ENCODE measurements at regions not wholly inside any gene's neighbourhood (a gene's known extent, or its start where the extent isn't known, plus 50 kb on each side); places are given as distances from the start of the nearest gene placed in this dataset.

DNA sequence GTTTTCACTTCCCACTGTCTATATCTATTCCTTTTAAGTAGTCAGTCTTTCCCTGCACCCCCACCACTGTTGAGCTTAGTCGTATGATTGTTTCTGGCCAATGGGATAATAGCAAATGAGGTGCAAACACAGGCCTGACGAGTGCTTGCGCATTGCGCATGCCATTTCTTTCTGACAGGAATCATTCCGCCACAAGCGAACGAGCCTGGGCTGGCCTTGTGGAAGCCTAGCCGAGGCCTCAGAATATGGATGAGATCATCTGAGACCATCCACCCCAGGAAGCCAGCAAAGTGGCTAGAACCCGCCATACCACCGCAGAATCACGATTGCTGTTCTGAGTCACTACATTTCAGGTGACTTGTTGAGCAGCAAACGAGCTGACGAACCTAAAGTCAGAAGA is 52.2 kb upstream of the PRL start:
- ChIA-PET POLR2A (ENCODE audit: partially characterized antibody) (no interaction called here), CTCF (ENCODE audit: partially characterized antibody) (no interaction called here)
- no peak for DNase-seq
- intact Hi-C loops (cut with micrococcal nuclease): no loop called here
- Histone ChIP-seq H3K27me3 (ENCODE audit: insufficient read depth, low read length) (no peaks in the 10 kb centered on the region), H3K36me3 (ENCODE audit: insufficient read depth, low read length) (no peaks in the 10 kb centered on the region), H3K4me1 (ENCODE audit: insufficient read depth, low read length) (no peaks in the 10 kb centered on the region), H3K4me3 (ENCODE audit: low read length in 2 of 2) (no peak overlapping the region), H3K9me3 (ENCODE audit: control insufficient read depth in 1 of 2, low read length in 2 of 2) (no peaks in the 10 kb centered on the region), H3K27ac (ENCODE audit: low read depth, low read length) (no peak overlapping the region)
- no peaks in the 10 kb centered on the region for H3K4me1 Mint-ChIP-seq
- no peak overlapping the region for H3K27ac Mint-ChIP-seq
- H3K9me3 Mint-ChIP-seq: peaks cover 0 to 9% (median 3%) of the 10 kb centered on the region in 8 donors
- no peak overlapping the region for H3K4me3 Mint-ChIP-seq
- peaks cover 0 to 1% of the 10 kb centered on the region in 2 donors for H3K27me3 Mint-ChIP-seq
- no peaks in the 10 kb centered on the region for H3K36me3 Mint-ChIP-seq

GRCh38 chr6:22349528-22349927 is 52.7 kb upstream of the PRL start:
- CTCF ChIA-PET (ENCODE audit: partially characterized antibody): no interaction called here

GRCh38 chr6:22350109-22350508 is 53.3 kb upstream of the PRL start:
- no peak overlapping the region for H3K4me3 ChIP-seq (ENCODE audit: low read length in 2 of 2)
- Mint-ChIP-seq H3K4me3 (no peak overlapping the region), H3K9me3 (peaks cover 0 to 6% (median 1%) of the 10 kb centered on the region in 8 donors), H3K4me1 (no peaks in the 10 kb centered on the region), H3K27ac (no peak overlapping the region), H3K36me3 (no peaks in the 10 kb centered on the region), H3K27me3 (no peaks in the 10 kb centered on the region)
- no peak overlapping the region for H3K27ac ChIP-seq (ENCODE audit: low read depth, low read length)
- H3K36me3 ChIP-seq (ENCODE audit: insufficient read depth, low read length): no peaks in the 10 kb centered on the region
- no peaks in the 10 kb centered on the region for H3K4me1 ChIP-seq (ENCODE audit: insufficient read depth, low read length)
- H3K9me3 ChIP-seq (ENCODE audit: control insufficient read depth in 1 of 2, low read length in 2 of 2): no peaks in the 10 kb centered on the region
- DNase-seq: no peak
- intact Hi-C loops (cut with micrococcal nuclease): no loop called here
- ChIA-PET CTCF (ENCODE audit: partially characterized antibody) (no interaction called here), POLR2A (ENCODE audit: partially characterized antibody) (no interaction called here)
- H3K27me3 ChIP-seq (ENCODE audit: insufficient read depth, low read length): no peaks in the 10 kb centered on the region

More at GRCh38 chr6:22349528-22349927, 52.7 kb upstream of the PRL start:
- no peaks in the 10 kb centered on the region for H3K4me1 Mint-ChIP-seq
- H3K27ac Mint-ChIP-seq: no peak overlapping the region
- H3K4me3 ChIP-seq (ENCODE audit: low read length in 2 of 2): no peak overlapping the region
- no peaks in the 10 kb centered on the region for H3K27me3 ChIP-seq (ENCODE audit: insufficient read depth, low read length)
- no peak overlapping the region for H3K27ac ChIP-seq (ENCODE audit: low read depth, low read length)
- intact Hi-C loops (cut with micrococcal nuclease): no loop called here
- POLR2A ChIA-PET (ENCODE audit: partially characterized antibody): no interaction called here
- H3K36me3 ChIP-seq (ENCODE audit: insufficient read depth, low read length): no peaks in the 10 kb centered on the region
- no peaks in the 10 kb centered on the region for H3K4me1 ChIP-seq (ENCODE audit: insufficient read depth, low read length)
- H3K4me3 Mint-ChIP-seq: no peak overlapping the region
- H3K9me3 ChIP-seq (ENCODE audit: control insufficient read depth in 1 of 2, low read length in 2 of 2): no peaks in the 10 kb centered on the region
- no peaks in the 10 kb centered on the region for H3K27me3 Mint-ChIP-seq
- H3K36me3 Mint-ChIP-seq: no peaks in the 10 kb centered on the region
- peaks cover 0 to 9% (median 3%) of the 10 kb centered on the region in 8 donors for H3K9me3 Mint-ChIP-seq
- no peak for DNase-seq

DNA sequence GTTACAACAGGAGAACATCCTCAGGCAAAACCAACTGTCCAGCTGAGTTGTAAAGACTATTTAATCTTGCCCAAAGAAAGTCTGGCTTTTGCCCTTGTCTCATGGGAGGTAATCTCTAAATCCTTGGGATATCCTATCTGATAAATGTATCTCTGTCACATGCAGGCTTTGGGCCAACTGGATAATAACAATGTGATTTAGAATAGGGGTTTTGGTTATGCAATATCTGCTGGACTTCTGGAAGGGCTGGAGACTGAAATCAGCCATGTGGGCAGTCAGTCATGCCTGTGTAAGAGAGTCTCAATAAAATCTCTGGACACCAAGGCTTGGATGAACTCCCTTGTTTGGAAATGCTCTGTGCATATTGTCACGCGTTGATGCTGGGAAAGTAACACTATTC is 56.3 kb upstream of the PRL start:
- no peak overlapping the region for H3K27ac ChIP-seq (ENCODE audit: low read depth, low read length)
- POLR2A ChIA-PET (ENCODE audit: partially characterized antibody): no interaction called here
- Mint-ChIP-seq H3K36me3 (no peaks in the 10 kb centered on the region), H3K9me3 (peaks cover 0 to 5% (median 1%) of the 10 kb centered on the region in 8 donors), H3K4me1 (no peaks in the 10 kb centered on the region), H3K27me3 (no peaks in the 10 kb centered on the region), H3K27ac (no peak overlapping the region), H3K4me3 (no peak overlapping the region)
- H3K36me3 ChIP-seq (ENCODE audit: insufficient read depth, low read length): no peaks in the 10 kb centered on the region
- no peaks in the 10 kb centered on the region for H3K9me3 ChIP-seq (ENCODE audit: control insufficient read depth in 1 of 2, low read length in 2 of 2)
- no peaks in the 10 kb centered on the region for H3K4me1 ChIP-seq (ENCODE audit: insufficient read depth, low read length)
- CTCF ChIA-PET (ENCODE audit: partially characterized antibody): no interaction called here
- no peak for DNase-seq
- H3K4me3 ChIP-seq (ENCODE audit: low read length in 2 of 2): no peak overlapping the region
- no peaks in the 10 kb centered on the region for H3K27me3 ChIP-seq (ENCODE audit: insufficient read depth, low read length)
- intact Hi-C loops (cut with micrococcal nuclease): no loop called here

GRCh38 chr6:22356362-22356940 is 59.6 kb upstream of the PRL start:
- intact Hi-C loops (cut with micrococcal nuclease): no loop called here
- ChIA-PET CTCF (ENCODE audit: partially characterized antibody) (no interaction called here), POLR2A (ENCODE audit: partially characterized antibody) (no interaction called here)
- H3K4me3 ChIP-seq (ENCODE audit: low read length in 2 of 2): no peak overlapping the region
- no peak for DNase-seq
- H3K36me3 Mint-ChIP-seq: no peaks in the 10 kb centered on the region
- peaks cover 0 to 5% (median 3%) of the 10 kb centered on the region in 8 donors for H3K9me3 Mint-ChIP-seq
- no peaks in the 10 kb centered on the region for H3K36me3 ChIP-seq (ENCODE audit: insufficient read depth, low read length)
- no peaks in the 10 kb centered on the region for H3K4me1 ChIP-seq (ENCODE audit: insufficient read depth, low read length)
- H3K9me3 ChIP-seq (ENCODE audit: control insufficient read depth in 1 of 2, low read length in 2 of 2): no peaks in the 10 kb centered on the region
- no peak overlapping the region for H3K27ac ChIP-seq (ENCODE audit: low read depth, low read length)
- no peaks in the 10 kb centered on the region for H3K4me1 Mint-ChIP-seq
- no peaks in the 10 kb centered on the region for H3K27me3 ChIP-seq (ENCODE audit: insufficient read depth, low read length)
- no peaks in the 10 kb centered on the region for H3K27me3 Mint-ChIP-seq
- H3K27ac Mint-ChIP-seq: no peak overlapping the region
- no peak overlapping the region for H3K4me3 Mint-ChIP-seq

DNA sequence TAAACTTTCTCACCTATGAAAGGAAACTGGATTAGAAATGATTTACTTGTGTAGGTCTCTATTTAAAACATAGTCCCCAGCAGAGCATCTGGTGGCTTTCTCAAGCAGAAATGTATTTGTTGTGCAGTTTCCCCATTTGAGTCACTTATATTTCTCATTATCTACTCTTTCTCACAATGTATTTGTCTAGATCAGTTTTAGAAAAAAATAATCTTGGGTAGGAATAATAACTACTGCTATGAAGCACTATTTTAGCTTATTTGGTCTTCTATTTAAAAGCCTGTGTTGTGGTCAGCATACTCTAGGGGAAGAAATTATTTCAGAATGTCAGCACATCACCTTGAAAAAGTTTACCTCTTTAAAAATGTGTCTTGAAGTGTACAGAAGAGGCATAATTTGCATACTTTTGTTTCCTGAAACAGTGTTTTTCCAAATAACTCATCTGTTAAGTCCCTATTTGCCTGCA is 60.9 kb upstream of the PRL start:
- H3K27ac Mint-ChIP-seq: no peak overlapping the region
- ChIA-PET POLR2A (ENCODE audit: partially characterized antibody) (no interaction called here), CTCF (ENCODE audit: partially characterized antibody) (no interaction called here)
- no peak overlapping the region for H3K4me3 Mint-ChIP-seq
- no peak overlapping the region for H3K4me3 ChIP-seq (ENCODE audit: low read length in 2 of 2)
- no peaks in the 10 kb centered on the region for H3K27me3 ChIP-seq (ENCODE audit: insufficient read depth, low read length)
- no peaks in the 10 kb centered on the region for H3K36me3 Mint-ChIP-seq
- no peak overlapping the region for H3K27ac ChIP-seq (ENCODE audit: low read depth, low read length)
- no peaks in the 10 kb centered on the region for H3K27me3 Mint-ChIP-seq
- H3K9me3 ChIP-seq (ENCODE audit: control insufficient read depth in 1 of 2, low read length in 2 of 2): no peaks in the 10 kb centered on the region
- peaks cover 0 to 5% (median under 1%) of the 10 kb centered on the region in 8 donors for H3K9me3 Mint-ChIP-seq
- no peaks in the 10 kb centered on the region for H3K36me3 ChIP-seq (ENCODE audit: insufficient read depth, low read length)
- DNase-seq: no peak
- H3K4me1 Mint-ChIP-seq: no peaks in the 10 kb centered on the region
- intact Hi-C loops (cut with micrococcal nuclease): no loop called here
- no peaks in the 10 kb centered on the region for H3K4me1 ChIP-seq (ENCODE audit: insufficient read depth, low read length)

- H3K9me3 Mint-ChIP-seq: peaks cover 0 to 6% (median 2%) of the 10 kb centered on the region in 8 donors
- intact Hi-C loops (cut with micrococcal nuclease): no loop called here
- H3K36me3 ChIP-seq (ENCODE audit: insufficient read depth, low read length): no peaks in the 10 kb centered on the region
- H3K4me3 ChIP-seq (ENCODE audit: low read length in 2 of 2): no peak overlapping the region
- H3K4me1 Mint-ChIP-seq: no peaks in the 10 kb centered on the region
- no peak overlapping the region for H3K27ac Mint-ChIP-seq
- no peaks in the 10 kb centered on the region for H3K36me3 Mint-ChIP-seq
- no peaks in the 10 kb centered on the region for H3K27me3 ChIP-seq (ENCODE audit: insufficient read depth, low read length)
- H3K4me1 ChIP-seq (ENCODE audit: insufficient read depth, low read length): no peaks in the 10 kb centered on the region
- ChIA-PET POLR2A (ENCODE audit: partially characterized antibody) (no interaction called here), CTCF (ENCODE audit: partially characterized antibody) (no interaction called here)
- no peaks in the 10 kb centered on the region for H3K27me3 Mint-ChIP-seq
- H3K4me3 Mint-ChIP-seq: no peak overlapping the region
- H3K9me3 ChIP-seq (ENCODE audit: control insufficient read depth in 1 of 2, low read length in 2 of 2): no peaks in the 10 kb centered on the region
- no peak for DNase-seq
- no peak overlapping the region for H3K27ac ChIP-seq (ENCODE audit: low read depth, low read length)
Observed at GRCh38 chr6:22361576-22361975, 64.7 kb upstream of the PRL start.

GRCh38 chr6:22362361-22362760 is 65.5 kb upstream of the PRL start:
- CTCF ChIA-PET (ENCODE audit: partially characterized antibody): no interaction called here

More at GRCh38 chr6:22362361-22362760, 65.5 kb upstream of the PRL start:
- POLR2A ChIA-PET (ENCODE audit: partially characterized antibody): no interaction called here
- H3K27ac Mint-ChIP-seq: no peak overlapping the region
- no peaks in the 10 kb centered on the region for H3K36me3 ChIP-seq (ENCODE audit: insufficient read depth, low read length)
- no peaks in the 10 kb centered on the region for H3K9me3 ChIP-seq (ENCODE audit: control insufficient read depth in 1 of 2, low read length in 2 of 2)
- no peaks in the 10 kb centered on the region for H3K4me1 Mint-ChIP-seq
- intact Hi-C loops (cut with micrococcal nuclease): no loop called here
- H3K27ac ChIP-seq (ENCODE audit: low read depth, low read length): no peak overlapping the region
- no peaks in the 10 kb centered on the region for H3K36me3 Mint-ChIP-seq
- peaks cover 0 to 6% (median 3%) of the 10 kb centered on the region in 8 donors for H3K9me3 Mint-ChIP-seq
- no peaks in the 10 kb centered on the region for H3K4me1 ChIP-seq (ENCODE audit: insufficient read depth, low read length)
- no peaks in the 10 kb centered on the region for H3K27me3 Mint-ChIP-seq
- no peaks in the 10 kb centered on the region for H3K27me3 ChIP-seq (ENCODE audit: insufficient read depth, low read length)
- no peak overlapping the region for H3K4me3 Mint-ChIP-seq
- DNase-seq: no peak
- no peak overlapping the region for H3K4me3 ChIP-seq (ENCODE audit: low read length in 2 of 2)
